Neural progenitor cell (in vitro differentiated cells): ENCODE measurements at regions not wholly inside any gene's neighbourhood (a gene's known extent, or its start where the extent isn't known, plus 50 kb on each side); places are given as distances from the start of the nearest gene placed in this dataset.

Experiments used
- EZH2 ChIP-seq: fragments of 200-600 bp; sonication (generic); IDR thresholded peaks from 2 replicates; pipeline ENCODE4 v1.6.1; 2017; ENCODE audit warnings: antibody characterized with exemption, mild to moderate bottlenecking, moderate library complexity
- TF ChIP-seq, protein P1 (sequence below): fragments of 200-600 bp; sonication (generic); IDR thresholded peaks from 2 replicates; pipeline ENCODE4 v1.5.1; 2017; ENCODE audit warnings: antibody characterized with exemption, mild to moderate bottlenecking

GRCh38 chr3:6354653-6355052, 506.3 kb upstream of the GRM7 start:
- TF ChIP-seq, protein P1, sequence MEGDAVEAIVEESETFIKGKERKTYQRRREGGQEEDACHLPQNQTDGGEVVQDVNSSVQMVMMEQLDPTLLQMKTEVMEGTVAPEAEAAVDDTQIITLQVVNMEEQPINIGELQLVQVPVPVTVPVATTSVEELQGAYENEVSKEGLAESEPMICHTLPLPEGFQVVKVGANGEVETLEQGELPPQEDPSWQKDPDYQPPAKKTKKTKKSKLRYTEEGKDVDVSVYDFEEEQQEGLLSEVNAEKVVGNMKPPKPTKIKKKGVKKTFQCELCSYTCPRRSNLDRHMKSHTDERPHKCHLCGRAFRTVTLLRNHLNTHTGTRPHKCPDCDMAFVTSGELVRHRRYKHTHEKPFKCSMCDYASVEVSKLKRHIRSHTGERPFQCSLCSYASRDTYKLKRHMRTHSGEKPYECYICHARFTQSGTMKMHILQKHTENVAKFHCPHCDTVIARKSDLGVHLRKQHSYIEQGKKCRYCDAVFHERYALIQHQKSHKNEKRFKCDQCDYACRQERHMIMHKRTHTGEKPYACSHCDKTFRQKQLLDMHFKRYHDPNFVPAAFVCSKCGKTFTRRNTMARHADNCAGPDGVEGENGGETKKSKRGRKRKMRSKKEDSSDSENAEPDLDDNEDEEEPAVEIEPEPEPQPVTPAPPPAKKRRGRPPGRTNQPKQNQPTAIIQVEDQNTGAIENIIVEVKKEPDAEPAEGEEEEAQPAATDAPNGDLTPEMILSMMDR: no peak
- no peak for TF ChIP-seq EZH2
